ENCODE measurements at regions not wholly inside any gene's neighbourhood (a gene's known extent, or its start where the extent isn't known, plus 50 kb on each side); places are given as distances from the start of the nearest gene placed in this dataset.

GRCh38 chr1:192098001-192098400 lies 60.3 kb upstream of the RGS18 start:
- Mint-ChIP-seq H3K27ac (no peak overlapping the region), H3K9me3 (peaks cover 6 to 11% (median 10%) of the 10 kb centered on the region in 3 donors), H3K4me3 (no peak overlapping the region), H3K4me1 (no peaks in the 10 kb centered on the region), H3K36me3 (no peaks in the 10 kb centered on the region), H3K27me3 (no peaks in the 10 kb centered on the region)
- WGBS (ENCODE audit: insufficient coverage) = 90% methylated on average over 1 of the region's 4 CpGs
- ATAC-seq (replicated peaks in 1 of 4) (no peak), DNase-seq (no peak)
- CTCF ChIA-PET = no interaction called here
- Histone ChIP-seq H3K36me3 (ENCODE audit: control insufficient read depth in 2 of 2, extremely low read depth in 1 of 2, insufficient read depth in 1 of 2, low read length in 1 of 2) (no peaks in the 10 kb centered on the region), H3K4me1 (ENCODE audit: control insufficient read depth in 1 of 2, extremely low read depth in 1 of 2, insufficient read depth in 2 of 2, low read length in 2 of 2) (no peaks in the 10 kb centered on the region), H3K27ac (ENCODE audit: low read length) (no peak overlapping the region), H3K4me3 (ENCODE audit: control insufficient read depth in 1 of 2, extremely low read depth in 1 of 2, low read length in 1 of 2) (no peak overlapping the region), H3K27me3 (replicated peaks in 1 of 2; ENCODE audit: control insufficient read depth in 2 of 2, extremely low read depth in 1 of 2, insufficient read depth in 2 of 2, low read length in 1 of 2) (no peaks in the 10 kb centered on the region), H3K9me3 (no peaks in the 10 kb centered on the region)
- POLR2A ChIA-PET = no interaction called here

- Mint-ChIP-seq H3K36me3 (no peaks in the 10 kb centered on the region), H3K27ac (no peak overlapping the region), H3K4me1 (no peaks in the 10 kb centered on the region), H3K4me3 (no peak overlapping the region), H3K9me3 (peaks cover 6 to 11% (median 10%) of the 10 kb centered on the region in 3 donors), H3K27me3 (no peaks in the 10 kb centered on the region)
- H3K9me3 ChIP-seq = no peaks in the 10 kb centered on the region
- H3K4me3 ChIP-seq (ENCODE audit: control insufficient read depth in 1 of 2, extremely low read depth in 1 of 2, low read length in 1 of 2) = no peak overlapping the region
- H3K27ac ChIP-seq (ENCODE audit: low read length) = no peak overlapping the region
- H3K36me3 ChIP-seq (ENCODE audit: control insufficient read depth in 2 of 2, extremely low read depth in 1 of 2, insufficient read depth in 1 of 2, low read length in 1 of 2) = no peaks in the 10 kb centered on the region
- H3K4me1 ChIP-seq (ENCODE audit: control insufficient read depth in 1 of 2, extremely low read depth in 1 of 2, insufficient read depth in 2 of 2, low read length in 2 of 2) = no peaks in the 10 kb centered on the region
- ATAC-seq (replicated peaks in 1 of 4) (no peak), DNase-seq (no peak)
- ChIA-PET CTCF (no interaction called here), POLR2A (no interaction called here)
- H3K27me3 ChIP-seq (replicated peaks in 1 of 2; ENCODE audit: control insufficient read depth in 2 of 2, extremely low read depth in 1 of 2, insufficient read depth in 2 of 2, low read length in 1 of 2) = no peaks in the 10 kb centered on the region
Observed at GRCh38 chr1:192099328-192099727, 58.9 kb upstream of the RGS18 start.

GRCh38 chr1:192100686-192101468 lies 57.4 kb upstream of the RGS18 start:
- ATAC-seq (replicated peaks in 1 of 4) (no peak), DNase-seq (no peak)
- Mint-ChIP-seq H3K9me3 (peaks cover 3 to 10% (median 7%) of the 10 kb centered on the region in 3 donors), H3K27me3 (no peaks in the 10 kb centered on the region), H3K36me3 (no peaks in the 10 kb centered on the region), H3K4me3 (no peak overlapping the region), H3K4me1 (no peaks in the 10 kb centered on the region), H3K27ac (no peak overlapping the region)
- no peak overlapping the region for H3K27ac ChIP-seq (ENCODE audit: low read length)
- WGBS (ENCODE audit: insufficient coverage) = 100% methylated on average over 1 of the region's 6 CpGs
- no peak overlapping the region for H3K4me3 ChIP-seq (ENCODE audit: control insufficient read depth in 1 of 2, extremely low read depth in 1 of 2, low read length in 1 of 2)
- H3K4me1 ChIP-seq (ENCODE audit: control insufficient read depth in 1 of 2, extremely low read depth in 1 of 2, insufficient read depth in 2 of 2, low read length in 2 of 2) = no peaks in the 10 kb centered on the region
- ChIA-PET CTCF (no interaction called here), POLR2A (interaction anchor here in 1 of 2 donors (0.6 kb wide), 1 partner anchor 708 kb away, joined by 3 read pairs; no protein-coding TSS in a partner anchor)
- no peaks in the 10 kb centered on the region for H3K27me3 ChIP-seq (replicated peaks in 1 of 2; ENCODE audit: control insufficient read depth in 2 of 2, extremely low read depth in 1 of 2, insufficient read depth in 2 of 2, low read length in 1 of 2)
- H3K36me3 ChIP-seq (ENCODE audit: control insufficient read depth in 2 of 2, extremely low read depth in 1 of 2, insufficient read depth in 1 of 2, low read length in 1 of 2) = no peaks in the 10 kb centered on the region
- no peaks in the 10 kb centered on the region for H3K9me3 ChIP-seq

DNA sequence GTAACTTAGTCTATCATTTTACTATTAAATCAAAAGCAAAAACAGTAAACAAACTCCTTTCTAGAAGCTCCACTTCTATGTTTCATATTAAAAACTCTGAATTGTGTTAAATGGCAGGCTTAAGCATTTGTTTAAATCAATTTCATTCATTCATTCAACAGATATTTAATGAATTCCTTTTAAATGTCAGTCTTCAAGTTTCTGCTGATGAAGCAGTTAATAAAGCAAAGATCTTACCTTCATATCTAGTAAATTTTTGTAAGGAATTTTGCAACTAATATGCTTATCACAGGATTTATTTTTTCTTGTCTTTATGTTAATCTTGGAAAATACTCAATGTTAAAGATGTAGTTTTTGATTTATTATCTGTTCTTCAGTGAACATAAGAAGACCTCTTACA lies 54.1 kb upstream of the RGS18 start:
- Histone ChIP-seq H3K9me3 (no peaks in the 10 kb centered on the region), H3K27me3 (replicated peaks in 1 of 2; ENCODE audit: control insufficient read depth in 2 of 2, extremely low read depth in 1 of 2, insufficient read depth in 2 of 2, low read length in 1 of 2) (no peaks in the 10 kb centered on the region), H3K36me3 (ENCODE audit: control insufficient read depth in 2 of 2, extremely low read depth in 1 of 2, insufficient read depth in 1 of 2, low read length in 1 of 2) (no peaks in the 10 kb centered on the region), H3K27ac (ENCODE audit: low read length) (no peak overlapping the region), H3K4me1 (ENCODE audit: control insufficient read depth in 1 of 2, extremely low read depth in 1 of 2, insufficient read depth in 2 of 2, low read length in 2 of 2) (no peaks in the 10 kb centered on the region), H3K4me3 (ENCODE audit: control insufficient read depth in 1 of 2, extremely low read depth in 1 of 2, low read length in 1 of 2) (no peak overlapping the region)
- H3K27ac Mint-ChIP-seq = no peak overlapping the region
- H3K4me1 Mint-ChIP-seq = no peaks in the 10 kb centered on the region
- no peak overlapping the region for H3K4me3 Mint-ChIP-seq
- no peaks in the 10 kb centered on the region for H3K36me3 Mint-ChIP-seq
- no peak for DNase-seq
- POLR2A ChIA-PET = no interaction called here
- no peaks in the 10 kb centered on the region for H3K27me3 Mint-ChIP-seq
- ATAC-seq (replicated peaks in 1 of 4) = no peak
- CTCF ChIA-PET = no interaction called here
- H3K9me3 Mint-ChIP-seq = peaks cover 3 to 9% (median 6%) of the 10 kb centered on the region in 3 donors

DNA sequence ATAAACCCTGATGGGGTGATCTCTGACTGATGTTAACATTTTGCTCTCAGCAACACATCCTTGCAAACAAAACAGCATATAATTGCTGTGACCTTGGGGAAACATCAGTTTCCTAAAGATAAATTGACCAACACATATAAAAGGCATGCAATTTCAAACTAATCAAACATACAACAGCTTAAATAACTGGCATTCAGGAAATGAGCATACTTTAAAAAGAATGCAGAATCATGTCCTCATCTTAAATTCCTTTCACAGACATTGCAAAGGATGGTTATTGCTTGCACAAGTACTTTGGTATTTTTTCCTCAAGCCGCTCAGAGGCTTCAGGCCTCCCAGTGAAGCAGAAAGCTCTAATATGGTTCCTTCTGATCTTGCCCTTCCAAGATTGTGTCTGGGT lies 53.4 kb upstream of the RGS18 start:
- no peaks in the 10 kb centered on the region for H3K4me1 Mint-ChIP-seq
- POLR2A ChIA-PET = no interaction called here
- CTCF ChIA-PET = no interaction called here
- Histone ChIP-seq H3K27ac (ENCODE audit: low read length) (no peak overlapping the region), H3K4me1 (ENCODE audit: control insufficient read depth in 1 of 2, extremely low read depth in 1 of 2, insufficient read depth in 2 of 2, low read length in 2 of 2) (no peaks in the 10 kb centered on the region), H3K27me3 (replicated peaks in 1 of 2; ENCODE audit: control insufficient read depth in 2 of 2, extremely low read depth in 1 of 2, insufficient read depth in 2 of 2, low read length in 1 of 2) (no peaks in the 10 kb centered on the region), H3K9me3 (no peaks in the 10 kb centered on the region), H3K36me3 (ENCODE audit: control insufficient read depth in 2 of 2, extremely low read depth in 1 of 2, insufficient read depth in 1 of 2, low read length in 1 of 2) (no peaks in the 10 kb centered on the region), H3K4me3 (ENCODE audit: control insufficient read depth in 1 of 2, extremely low read depth in 1 of 2, low read length in 1 of 2) (no peak overlapping the region)
- H3K27ac Mint-ChIP-seq = no peak overlapping the region
- no peaks in the 10 kb centered on the region for H3K36me3 Mint-ChIP-seq
- H3K27me3 Mint-ChIP-seq = no peaks in the 10 kb centered on the region
- peaks cover 3 to 8% (median 5%) of the 10 kb centered on the region in 3 donors for H3K9me3 Mint-ChIP-seq
- H3K4me3 Mint-ChIP-seq = no peak overlapping the region
- ATAC-seq (replicated peaks in 1 of 4) (no peak), DNase-seq (no peak)
- no CpG with 5 or more reads among the region's 1 CpG for WGBS (ENCODE audit: insufficient coverage)

DNA sequence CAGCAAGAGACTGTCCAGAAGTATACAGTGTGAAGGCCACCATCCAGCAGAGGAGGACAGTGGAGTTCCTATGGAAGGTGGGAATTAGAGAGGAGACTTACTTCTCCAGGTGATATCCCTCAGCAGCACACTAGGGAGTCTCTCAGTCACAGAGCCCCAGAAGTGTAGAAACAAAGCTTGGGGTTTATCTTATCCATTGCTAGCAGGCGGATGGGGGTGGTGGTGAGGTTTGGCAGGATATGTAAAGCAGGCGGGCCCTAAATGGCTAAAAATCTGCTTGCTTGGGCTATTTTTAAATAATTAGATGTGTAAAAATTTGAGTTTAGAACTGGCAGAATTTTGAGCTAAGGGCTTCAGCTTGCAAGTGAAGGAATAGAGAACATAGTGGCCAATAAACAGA lies 50.1 kb upstream of the RGS18 start:
- Histone ChIP-seq H3K27ac (ENCODE audit: low read length) (no peak overlapping the region), H3K4me1 (ENCODE audit: control insufficient read depth in 1 of 2, extremely low read depth in 1 of 2, insufficient read depth in 2 of 2, low read length in 2 of 2) (no peaks in the 10 kb centered on the region), H3K27me3 (replicated peaks in 1 of 2; ENCODE audit: control insufficient read depth in 2 of 2, extremely low read depth in 1 of 2, insufficient read depth in 2 of 2, low read length in 1 of 2) (no peaks in the 10 kb centered on the region), H3K36me3 (ENCODE audit: control insufficient read depth in 2 of 2, extremely low read depth in 1 of 2, insufficient read depth in 1 of 2, low read length in 1 of 2) (no peaks in the 10 kb centered on the region), H3K9me3 (no peaks in the 10 kb centered on the region), H3K4me3 (ENCODE audit: control insufficient read depth in 1 of 2, extremely low read depth in 1 of 2, low read length in 1 of 2) (no peak overlapping the region)
- DNase-seq (no peak), ATAC-seq (replicated peaks in 1 of 4) (no peak)
- no peak overlapping the region for H3K27ac Mint-ChIP-seq
- 100% methylated on average over 1 of the region's 2 CpGs for WGBS (ENCODE audit: insufficient coverage)
- CTCF ChIA-PET = no interaction called here
- POLR2A ChIA-PET = no interaction called here
- H3K9me3 Mint-ChIP-seq = peaks cover 0 to 4% (median 0%) of the 10 kb centered on the region in 3 donors
- no peaks in the 10 kb centered on the region for H3K27me3 Mint-ChIP-seq
- no peaks in the 10 kb centered on the region for H3K36me3 Mint-ChIP-seq
- H3K4me1 Mint-ChIP-seq = no peaks in the 10 kb centered on the region
- H3K4me3 Mint-ChIP-seq = no peak overlapping the region

Data from T-cell (primary cell).